Right forelimb (tissue), 1 donor: ENCODE measurements at regions not wholly inside any gene's neighbourhood (a gene's known extent, or its start where the extent isn't known, plus 50 kb on each side); places are given as distances from the start of the nearest gene placed in this dataset.

Source experiments
- DNase-seq: peaks from one replicate; pipeline ENCODE4 v3.0.0-alpha.2; 2018

DNA sequence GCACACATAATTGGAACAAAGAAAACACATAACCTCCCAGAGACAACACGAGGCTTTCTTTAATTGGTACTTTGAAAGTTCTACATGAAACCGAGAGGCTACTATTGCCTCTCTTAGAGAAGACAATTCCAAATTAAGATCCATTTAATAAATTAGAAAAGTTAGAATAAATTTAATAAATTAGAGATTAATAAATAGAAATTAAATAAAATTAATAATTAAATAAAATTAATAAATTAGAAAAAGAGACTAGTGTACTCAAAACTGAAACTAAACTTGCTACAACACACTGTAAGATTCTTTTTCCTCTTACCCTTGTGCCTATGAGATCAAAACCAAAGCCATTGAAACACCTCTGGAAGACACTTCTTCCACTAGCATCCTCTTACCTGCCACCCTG is 199.0 kb downstream of the URB2 start:
- DNase-seq, result no peak

DNA sequence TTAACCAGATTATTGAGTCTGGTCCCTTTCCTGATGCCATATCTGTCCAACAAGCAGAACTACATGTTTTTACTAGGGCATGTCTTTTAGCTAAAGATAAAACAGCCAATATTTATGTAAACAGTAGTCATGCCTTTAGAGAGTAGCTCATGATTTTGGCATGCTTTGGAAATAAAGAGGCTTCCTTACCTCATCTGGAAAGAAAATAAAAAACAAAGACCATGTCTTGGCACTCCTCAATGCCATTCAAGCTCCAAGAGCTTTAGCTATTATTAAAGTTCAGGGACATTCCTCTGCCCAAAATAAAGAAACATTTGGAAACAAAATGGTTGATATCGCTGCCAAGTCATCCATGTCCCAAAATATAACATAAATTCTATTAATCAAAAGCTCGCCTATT is 202.4 kb downstream of the URB2 start:
- no peak for DNase-seq

DNA sequence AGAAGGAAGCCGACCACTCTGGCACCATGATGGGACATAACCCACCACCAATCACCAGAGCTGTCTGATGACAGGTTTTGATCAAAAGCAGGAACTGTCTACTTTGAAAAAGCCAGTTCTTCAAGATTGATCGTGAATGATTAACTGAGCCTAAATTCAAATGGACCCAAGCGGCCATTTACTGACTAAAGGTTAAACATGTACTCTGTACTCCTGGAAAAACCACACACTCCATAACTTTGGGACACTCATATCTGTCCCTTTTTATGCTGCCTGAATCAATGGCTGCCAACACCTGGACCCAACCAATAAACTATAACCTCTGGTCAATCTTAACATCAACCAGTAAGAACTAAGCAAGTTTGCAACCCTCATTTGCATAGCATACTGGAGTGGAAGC is 206.6 kb downstream of the URB2 start:
- no peak for DNase-seq

DNA sequence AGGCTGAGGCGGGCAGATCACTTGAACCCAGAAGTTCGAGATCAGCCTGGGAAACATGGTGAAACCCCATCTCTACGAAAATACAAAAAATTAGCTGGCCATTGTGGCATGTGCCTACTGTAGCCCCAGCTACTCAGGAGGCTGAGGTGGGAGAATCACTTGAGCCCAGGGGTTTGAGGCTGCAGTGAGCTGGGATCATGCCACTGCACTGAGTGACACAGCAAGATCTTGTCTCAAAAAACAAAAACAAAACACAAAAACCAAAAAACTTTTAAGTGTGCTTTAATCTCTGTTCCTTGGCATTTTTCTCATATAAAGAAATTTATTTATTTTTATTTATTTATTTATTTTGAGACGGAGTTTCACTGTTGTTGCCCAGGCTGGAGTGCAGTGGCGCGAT is 208.2 kb downstream of the URB2 start:
- DNase-seq, result no peak

DNA sequence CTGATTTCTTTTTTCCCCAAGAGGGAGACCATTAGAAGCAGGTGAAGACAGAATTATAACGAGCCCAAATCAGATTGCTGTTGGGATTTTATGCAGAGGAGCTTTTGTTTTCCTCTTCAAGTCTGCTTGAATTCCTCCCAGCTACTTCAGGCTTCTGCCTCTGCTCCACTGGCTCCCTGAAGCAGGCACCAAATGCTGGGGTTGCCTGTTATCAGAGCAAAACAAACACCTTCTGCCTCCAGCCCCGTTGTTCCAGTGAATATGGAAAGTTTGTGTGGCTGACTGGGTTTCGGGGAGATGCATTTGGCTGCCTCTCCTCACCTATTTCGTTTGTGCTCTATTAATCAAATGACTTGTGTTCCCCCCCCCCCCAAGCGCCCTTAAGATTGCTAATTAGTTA is 209.2 kb downstream of the URB2 start:
- DNase-seq, result no peak

DNA sequence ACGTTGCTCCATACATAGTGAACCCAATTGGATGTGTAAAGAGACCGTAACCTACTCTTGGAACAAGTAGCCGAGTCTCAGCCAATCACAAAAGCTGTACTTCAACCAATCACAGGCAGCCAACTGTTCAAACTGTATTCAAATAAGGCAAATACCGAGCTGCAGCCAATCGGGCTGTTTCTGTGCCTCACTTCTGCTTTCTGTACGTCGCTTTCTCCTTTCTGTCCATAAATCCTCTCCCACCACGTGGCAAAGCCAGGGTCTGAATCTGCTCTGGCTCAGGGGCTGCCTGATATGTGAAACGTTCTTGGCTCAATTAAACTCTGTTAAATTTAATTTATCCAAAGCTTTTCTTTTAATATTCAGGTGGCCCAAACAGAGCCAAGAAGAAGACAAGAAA is 210.3 kb downstream of the URB2 start:
- DNase-seq, result no peak

DNA sequence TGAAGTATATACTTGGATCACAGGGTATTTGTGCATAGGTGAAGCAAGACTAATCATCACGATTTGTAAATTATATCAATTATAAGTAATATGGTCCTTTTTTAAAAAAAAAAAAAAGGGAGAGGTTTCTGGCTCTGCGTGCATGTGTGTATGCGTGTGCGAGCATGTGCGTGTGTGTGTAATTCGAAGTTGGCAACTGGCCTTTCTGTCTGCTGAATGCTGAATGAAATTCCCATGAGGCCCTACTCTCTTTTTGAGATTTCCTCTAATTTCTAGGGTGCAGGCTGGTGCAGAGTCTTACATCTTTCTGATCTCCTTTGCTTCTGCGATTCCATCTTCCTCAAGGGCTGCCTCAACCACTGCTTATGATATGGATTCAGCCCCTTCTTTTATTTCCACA is 212.2 kb downstream of the URB2 start:
- no peak for DNase-seq

DNA sequence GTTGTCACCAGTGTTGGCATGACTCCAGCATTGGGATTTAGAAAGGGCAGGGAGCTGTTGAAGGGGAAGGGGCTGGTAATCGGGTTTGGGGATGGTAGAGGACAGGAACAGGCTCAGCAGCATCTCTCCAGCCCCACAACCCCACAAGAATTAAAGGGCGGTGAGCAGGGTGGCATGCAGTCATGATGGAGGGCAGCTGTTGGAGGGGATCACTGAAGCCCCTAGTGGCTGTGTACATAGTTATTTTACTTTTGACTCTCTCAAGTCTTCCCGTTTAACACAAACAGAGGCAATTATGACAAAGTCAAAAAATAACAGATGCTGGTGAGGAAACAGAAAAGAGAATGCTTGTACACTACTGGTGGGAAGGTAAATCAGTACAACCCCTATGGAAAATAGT is 213.8 kb downstream of the URB2 start:
- no peak for DNase-seq

DNA sequence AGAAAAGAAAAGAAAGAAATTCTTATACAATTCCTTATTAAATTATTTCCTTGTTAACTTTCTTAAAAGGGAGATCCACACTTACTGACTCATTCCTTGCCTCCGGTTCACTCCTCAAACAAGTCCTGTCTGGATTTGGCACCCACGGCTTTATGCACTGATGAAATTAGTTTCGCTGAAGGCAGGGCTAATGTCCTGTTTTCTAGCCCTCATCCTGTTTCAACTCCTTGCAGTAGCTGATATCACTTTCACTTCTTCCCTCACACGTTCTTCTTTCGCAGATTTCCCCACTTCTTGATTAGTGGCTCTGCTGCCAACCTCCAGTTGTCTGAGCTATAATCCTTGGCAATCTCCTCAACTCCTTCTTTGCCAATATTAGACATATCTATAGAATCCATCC is 215.2 kb downstream of the URB2 start:
- no peak for DNase-seq

DNA sequence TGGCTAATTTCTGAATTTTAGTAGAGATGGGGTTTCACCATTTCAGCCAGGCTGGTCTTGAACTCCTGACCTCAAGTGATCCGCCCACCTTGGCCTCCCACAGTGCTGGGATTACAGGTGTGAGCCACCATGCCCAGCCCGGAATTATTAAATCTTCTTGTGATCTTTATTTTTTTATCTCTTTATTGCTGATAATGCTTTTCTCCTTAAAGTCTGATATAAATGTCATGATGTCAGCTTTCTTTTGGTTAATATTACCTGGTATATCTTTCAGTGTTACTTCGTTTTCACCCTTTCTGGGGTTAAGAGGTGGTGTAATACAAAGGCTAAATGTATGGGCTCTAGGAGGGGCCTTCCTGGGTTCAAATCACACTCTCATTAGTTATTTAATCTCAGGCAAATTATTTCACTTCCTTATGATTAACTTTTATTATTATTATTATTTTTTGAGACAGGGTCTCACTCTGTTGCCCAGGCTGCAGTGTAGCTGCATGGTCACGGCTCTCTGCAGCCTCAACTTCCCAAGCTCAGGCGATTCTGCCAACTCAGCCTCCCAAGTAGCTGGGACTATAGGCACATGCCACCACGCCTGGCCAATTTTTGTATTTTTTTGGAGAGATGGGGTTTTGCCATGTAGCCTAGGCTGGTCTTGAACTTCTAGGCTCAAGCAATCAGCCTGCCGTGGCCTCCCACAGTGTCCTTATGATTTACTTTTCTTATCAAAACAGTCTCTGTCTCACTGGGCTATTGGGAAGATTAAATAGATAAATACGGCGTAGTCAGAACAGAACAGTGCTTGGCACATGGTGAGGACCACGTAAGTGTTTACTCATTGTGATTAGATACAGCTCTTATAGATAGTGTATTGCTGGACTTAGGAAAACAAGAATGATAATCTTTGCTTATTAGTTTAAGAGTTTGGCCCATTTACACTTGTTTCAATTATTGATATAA is 216.5 kb downstream of the URB2 start:
- no peak for DNase-seq

DNA sequence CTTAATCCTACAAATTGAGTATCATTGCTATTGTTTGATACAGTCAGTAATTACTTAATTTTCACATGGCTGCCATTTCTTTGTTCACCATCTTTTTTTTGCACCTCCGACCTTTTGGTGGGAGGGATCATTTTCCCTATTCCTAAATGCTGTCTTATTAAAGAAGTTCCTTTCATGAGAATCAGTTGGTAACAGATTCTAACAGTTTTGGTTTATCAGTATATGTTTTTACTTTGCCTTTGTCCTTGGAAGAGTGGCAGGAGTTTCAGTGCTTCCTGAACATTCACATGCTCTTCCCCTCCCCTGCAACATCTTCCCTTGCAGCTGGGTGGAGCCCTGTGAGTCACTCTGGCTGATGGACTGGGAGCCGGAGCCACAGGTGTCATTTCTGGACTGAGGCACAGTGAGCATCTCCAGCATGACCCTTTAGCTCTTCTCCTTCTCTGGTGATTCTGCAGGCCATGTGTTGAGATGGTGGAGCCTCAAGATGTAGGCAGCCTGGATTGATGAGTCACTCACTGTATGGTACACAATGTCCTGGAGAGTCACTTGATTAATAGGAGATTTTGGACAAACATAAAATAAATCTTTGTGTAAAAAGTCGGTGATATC is 217.7 kb downstream of the URB2 start:
- DNase-seq, result no peak

DNA sequence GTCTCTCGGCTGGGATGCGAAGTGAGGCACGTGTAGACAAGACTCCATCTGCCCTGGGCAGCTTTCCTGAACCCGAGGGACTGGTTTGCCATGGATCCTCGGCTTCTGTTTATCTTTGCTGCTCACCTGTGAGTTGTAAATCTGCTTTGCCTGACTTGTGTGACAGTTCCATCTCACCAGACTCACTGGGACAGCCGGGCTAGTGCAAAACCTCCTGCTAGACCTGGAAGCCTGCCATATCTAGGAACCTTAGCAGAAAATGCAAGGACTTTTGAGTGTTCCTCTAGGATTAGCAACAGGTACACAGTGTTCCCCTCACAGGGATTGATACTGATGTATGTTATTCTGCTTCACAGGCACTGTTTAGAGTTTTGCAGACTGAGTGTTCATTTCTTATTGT is 218.6 kb downstream of the URB2 start:
- no peak for DNase-seq

DNA sequence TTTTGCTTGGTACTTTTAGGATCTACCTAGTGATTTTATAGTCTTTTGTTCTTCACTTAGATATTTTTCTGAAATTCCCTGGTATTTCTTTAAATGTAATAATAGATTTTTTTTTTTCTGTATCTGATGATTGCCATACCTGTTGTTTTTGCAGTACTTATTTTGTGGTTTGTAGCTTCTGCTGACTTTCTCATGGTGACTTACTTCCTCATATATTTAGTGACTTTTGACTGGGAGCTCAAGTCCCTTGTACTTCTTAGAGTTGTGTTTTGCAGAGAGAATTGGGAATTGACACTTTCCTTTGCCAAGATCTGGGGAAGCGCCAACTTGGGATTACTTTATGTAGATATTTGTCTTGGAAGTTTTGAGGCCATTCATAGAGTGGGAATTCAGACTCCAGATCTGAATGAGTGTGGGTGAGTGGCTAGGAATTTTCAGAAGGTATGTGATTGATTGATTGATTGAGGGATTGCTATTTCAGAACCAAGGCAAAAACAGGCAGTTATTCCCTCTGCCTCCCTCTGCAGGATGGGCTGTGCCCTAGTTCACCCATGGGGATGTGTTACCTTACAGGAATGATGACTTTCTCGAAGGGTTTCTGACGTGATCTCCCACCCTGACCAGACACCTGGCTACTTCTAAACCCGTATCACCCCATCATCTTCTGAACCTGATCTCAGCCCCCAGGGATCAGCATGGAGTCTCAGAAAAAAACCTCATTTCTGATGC is 219.5 kb downstream of the URB2 start:
- no peak for DNase-seq

DNA sequence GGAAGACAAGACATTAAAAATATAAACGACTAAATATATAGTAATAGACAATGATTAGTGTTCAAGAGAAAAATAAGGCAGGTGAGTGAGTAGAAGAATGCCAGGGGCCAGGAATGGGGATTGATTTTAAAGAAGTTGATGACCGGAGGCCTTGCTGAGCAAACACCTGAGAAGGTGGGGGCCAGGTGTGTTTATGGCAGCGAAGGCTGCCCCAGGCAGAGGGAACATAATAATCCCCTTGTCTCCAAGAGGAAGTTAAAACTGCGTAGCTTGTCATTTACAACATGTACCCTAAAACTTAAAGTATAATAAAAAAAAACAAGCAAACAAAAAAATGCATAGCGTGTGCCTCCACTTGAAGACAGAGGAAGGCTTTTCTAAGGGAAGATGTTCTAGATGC is 220.3 kb downstream of the URB2 start:
- no peak for DNase-seq

DNA sequence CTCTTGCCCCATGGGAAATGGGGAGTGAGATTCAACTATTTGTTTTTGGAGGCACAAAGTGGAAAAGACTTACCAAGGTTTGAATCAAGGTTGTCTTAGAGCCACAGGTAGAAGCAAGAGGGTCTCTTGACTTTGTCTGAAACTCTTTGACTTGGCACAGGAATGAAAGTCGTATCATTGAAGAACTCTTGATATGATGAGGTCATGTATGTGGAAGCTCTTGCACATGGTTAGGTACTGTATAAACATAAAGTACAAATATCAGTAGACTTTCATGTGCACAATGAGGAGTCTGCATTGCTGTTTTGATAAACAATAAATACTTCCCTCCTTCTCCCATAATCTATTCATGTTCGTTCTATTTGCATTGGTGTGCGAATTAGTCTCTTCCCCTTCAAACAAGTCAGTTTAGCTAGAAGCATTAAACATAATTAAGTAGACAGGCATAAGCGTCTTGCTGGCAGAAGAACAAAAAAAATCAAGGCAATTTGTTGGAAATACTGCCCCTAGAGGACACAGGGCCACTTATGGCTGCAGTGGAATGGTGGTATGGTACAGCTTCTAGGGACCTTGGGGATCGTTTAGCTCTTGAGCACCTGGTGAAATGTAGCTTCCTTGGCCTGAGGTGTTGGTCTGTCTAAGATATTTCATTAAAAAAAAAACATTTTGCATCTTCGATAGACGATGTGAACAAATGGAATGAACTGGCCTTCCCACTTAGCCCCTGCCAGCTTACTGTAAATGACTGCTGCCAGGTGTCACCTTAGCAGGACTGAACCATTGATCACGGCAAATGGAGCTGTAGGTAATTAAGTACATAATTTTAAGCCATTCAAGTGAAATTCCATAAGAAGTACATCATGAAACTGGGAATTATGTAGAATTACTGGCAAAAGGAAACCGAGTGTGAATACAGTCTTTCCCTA is 218.0 kb upstream of the GALNT2 start:
- no peak for DNase-seq

DNA sequence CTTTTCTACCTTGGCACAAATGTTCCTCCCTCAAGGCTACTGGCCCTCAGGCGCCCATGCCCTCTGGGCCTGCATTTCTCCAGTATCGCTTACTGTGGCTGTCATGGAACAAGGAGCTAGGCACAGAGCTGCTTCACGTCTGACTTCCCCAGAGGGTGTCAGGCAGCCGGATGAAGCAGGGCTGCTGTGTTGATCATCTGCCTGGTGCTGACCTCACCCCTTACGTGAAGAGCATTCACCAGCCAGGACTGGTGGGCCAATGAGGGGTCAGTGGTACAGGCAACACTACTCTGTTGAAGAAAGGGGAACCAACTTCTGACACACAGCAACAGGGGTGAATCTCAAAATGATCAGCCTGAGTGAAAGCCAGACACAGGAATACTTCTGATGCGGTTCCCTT is 215.5 kb upstream of the GALNT2 start:
- DNase-seq, result no peak

DNA sequence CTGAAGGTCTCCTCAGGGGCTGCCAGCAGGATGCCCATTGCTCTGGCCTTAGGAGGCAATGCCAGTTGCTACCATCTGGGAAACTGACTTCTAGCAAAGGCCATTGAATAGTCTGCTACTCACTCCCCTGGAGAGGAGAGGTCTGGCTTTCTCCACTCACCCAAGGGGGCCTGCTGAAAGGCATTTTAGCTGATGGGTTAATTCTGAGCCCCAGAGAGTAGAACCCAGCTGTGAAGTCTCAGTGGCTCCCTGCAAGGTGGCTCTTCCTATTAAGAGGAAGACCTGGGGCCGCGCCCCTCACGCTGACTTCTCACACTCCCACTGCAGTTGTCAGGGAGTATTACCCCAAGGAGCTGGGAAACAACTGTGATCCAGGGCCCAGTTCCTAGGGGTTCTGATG is 213.3 kb upstream of the GALNT2 start:
- DNase-seq, result no peak

DNA sequence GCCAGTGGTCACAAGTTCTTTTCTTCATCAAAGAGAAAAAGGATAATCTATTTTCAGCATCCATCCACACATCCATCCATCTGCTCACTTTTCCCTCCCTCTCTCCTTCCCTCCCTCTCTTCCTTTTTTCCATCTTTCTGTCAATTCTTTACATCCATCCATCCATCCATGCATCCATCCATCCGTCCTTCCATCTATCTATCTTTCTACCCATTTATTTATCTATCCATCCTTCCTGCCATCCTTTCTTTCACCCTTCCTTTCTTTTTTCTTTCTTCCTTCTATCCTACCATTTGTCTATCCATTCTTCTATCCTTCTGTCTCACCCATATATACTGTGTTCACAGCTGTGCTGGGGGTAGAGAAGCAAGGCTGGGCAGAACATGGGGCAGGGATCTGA is 212.4 kb upstream of the GALNT2 start:
- no peak for DNase-seq

DNA sequence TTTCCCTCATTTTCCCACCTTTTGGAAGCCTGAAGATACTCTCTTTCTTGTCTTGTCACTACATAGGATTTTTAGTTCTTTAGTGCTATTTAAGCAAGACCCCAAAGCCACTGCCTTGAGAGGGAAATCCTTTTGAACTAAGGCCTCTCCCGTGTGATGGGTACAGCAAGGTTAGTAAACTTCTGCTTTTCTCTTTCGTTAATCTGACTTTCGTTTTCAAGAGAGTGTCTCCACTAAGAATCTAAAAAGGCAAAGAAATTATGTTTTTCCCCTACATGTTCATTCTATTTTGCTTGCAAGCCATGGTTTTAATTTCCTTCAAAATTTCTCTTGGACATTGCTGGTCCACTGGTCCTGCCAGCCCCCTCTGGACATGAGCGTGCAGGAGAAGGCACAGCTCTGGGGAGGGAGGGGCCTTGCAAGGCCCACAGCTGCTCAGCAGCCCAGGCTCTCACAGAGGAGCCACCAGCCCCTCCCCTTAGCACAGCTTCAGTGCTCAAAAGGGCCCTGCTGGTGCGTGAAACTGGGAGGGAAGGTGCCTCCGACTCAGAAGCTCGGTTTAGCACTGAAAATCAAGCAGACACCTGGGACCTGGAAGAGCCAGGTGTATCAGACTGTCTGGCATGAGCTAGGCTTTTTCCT is 210.9 kb upstream of the GALNT2 start:
- DNase-seq, result no peak

DNA sequence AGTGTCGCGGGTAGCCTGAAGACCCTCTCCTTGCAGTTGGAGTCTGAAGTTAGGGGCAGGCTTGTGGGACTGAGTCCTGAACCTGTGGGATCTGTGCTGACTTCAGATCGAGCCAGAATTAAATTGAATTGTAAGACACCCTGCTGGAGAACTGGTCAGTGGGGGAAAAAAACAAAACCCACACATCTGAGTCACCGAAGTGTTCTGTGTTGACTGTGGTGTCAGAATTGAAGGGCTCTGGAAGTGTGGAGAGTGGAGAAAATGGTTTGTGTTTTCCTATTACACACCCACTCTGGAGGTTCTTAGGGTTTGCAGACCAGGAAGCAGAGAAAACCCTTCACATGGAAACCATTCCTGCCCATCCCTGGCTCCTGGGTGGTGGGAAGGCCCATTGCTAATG is 209.5 kb upstream of the GALNT2 start:
- DNase-seq, result no peak

DNA sequence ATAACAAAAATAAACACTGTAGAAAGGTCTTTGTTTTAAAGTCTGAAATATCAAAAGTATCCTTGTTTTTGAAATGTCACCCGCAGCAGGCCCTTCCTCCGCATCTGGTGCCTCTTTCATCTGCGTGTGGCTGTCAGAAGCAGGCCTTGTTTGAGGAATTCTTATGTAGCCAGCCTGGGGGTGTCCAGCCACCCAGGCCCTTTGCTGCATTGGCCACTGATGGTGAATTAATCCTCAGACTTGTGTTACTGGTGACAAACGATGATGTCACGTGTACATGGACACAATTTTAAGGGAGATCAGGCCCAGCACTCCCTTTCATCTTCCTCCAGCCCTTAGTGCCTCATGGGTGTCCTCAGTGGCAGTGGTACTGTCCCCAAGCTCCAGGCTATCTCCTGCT is 208.0 kb upstream of the GALNT2 start:
- DNase-seq, result no peak

DNA sequence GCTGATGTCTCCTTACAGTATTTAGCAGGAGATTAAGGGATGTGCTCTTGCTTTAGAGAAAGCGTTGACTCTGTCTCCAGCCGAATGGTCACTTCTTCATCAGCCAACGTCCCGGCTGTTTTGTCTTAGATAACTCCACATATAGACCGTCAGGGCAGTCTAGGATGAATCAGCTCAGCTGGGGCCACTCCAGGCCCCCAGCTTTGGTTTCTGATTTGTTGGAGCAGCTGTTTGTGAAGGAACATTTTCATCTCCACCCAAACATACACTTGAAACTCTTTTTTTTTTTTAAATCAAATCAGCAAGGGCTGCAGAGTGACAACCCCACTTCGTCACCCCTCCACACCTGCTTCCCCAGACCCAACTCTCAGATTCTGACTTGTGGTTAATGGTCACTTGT is 206.1 kb upstream of the GALNT2 start:
- DNase-seq, result no peak
